H1 (cell line): ENCODE measurements at regions not wholly inside any gene's neighbourhood (a gene's known extent, or its start where the extent isn't known, plus 50 kb on each side); places are given as distances from the start of the nearest gene placed in this dataset.

Source experiments
- KDM5A ChIP-seq: fragments of 200-600 bp; IDR thresholded peaks from 2 replicates; pipeline ENCODE4 v1.7.1; 2012; ENCODE audit warnings: mild to moderate bottlenecking, low read length, inconsistent platforms, mixed read lengths
- RNF2 ChIP-seq: fragments of 200-900, 300-1000 bp; sonication (generic); IDR thresholded peaks from 2 replicates; pipeline ENCODE4 v1.7.1; 2016; ENCODE audit warnings: borderline replicate concordance, low read depth, mild to moderate bottlenecking, antibody characterized with exemption, low read length; ENCODE audit not compliant: poor library complexity, severe bottlenecking; ENCODE audit errors: missing control alignments
- SP2 ChIP-seq: IDR thresholded peaks from 2 replicates; pipeline ENCODE4 v1.6.1; 2012; ENCODE audit warnings: mild to moderate bottlenecking, low read length, inconsistent platforms
- SUZ12 ChIP-seq: fragments of 200-600 bp; sonication (generic); IDR thresholded peaks from 2 replicates; pipeline ENCODE4 v1.6.1; 2012; ENCODE audit warnings: mild to moderate bottlenecking, inconsistent platforms, low read length, moderate library complexity, mixed read lengths

DNA sequence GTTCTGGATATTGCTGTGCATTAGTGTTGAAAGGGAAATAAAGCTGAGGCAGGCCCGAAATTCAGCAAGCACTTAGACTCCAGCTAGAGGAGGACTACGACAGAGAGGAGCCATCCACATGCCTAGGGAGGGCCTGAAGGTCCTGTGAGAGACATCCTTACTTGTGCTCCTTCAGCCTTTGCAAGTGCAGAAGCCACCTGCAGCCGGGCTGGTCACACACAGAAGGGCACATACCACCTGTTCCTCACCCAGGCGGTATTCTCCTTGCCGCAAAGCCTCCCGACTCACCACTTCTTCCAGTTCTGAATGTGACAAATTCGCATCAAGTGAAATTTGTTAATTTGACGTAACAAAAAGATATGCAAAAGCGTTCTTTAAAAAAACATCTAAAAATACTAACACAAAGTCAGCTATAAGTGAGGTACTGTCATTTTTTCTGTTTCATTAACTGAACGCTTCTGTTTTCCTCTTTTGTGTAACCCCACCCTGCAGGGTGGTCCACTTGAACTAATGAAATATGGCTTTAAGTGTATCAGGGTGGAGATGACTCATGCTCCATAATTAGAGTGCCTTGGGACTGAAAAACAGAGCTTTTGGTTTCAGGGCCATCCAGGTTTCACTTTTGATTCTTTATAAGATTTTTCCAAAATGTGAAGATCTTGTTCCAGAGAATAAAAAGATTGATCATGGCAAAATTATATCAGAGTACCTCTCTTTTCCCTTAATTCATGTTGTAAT, 467.9 kb upstream of the ATP11B start (continued):
- TF ChIP-seq SUZ12 (no peak), SP2 (no peak), RNF2 (no peak), KDM5A (no peak)
